Sigmoid colon (tissue), 4 donors: ENCODE measurements at regions not wholly inside any gene's neighbourhood (a gene's known extent, or its start where the extent isn't known, plus 50 kb on each side); places are given as distances from the start of the nearest gene placed in this dataset.

Experiments
- EP300 ChIP-seq, 4 donors: sonication (generic); formaldehyde crosslinking; IDR thresholded peaks; one replicate each; pipeline ENCODE4 v1.6.1; 2017; ENCODE audit warnings: antibody characterized with exemption in 4 of 4
- POLR2A ChIP-seq, 2 donors: fragments of 450-650 bp; IDR thresholded peaks; one replicate each; pipeline ENCODE4 v1.6.1; 2016; ENCODE audit warnings: antibody characterized with exemption in 2 of 2, mild to moderate bottlenecking in 2 of 2, moderate library complexity in 2 of 2
- POLR2AphosphoS5 ChIP-seq, 4 donors: sonication (generic); formaldehyde crosslinking; IDR thresholded peaks; one replicate each; pipeline ENCODE4 v1.6.1; 2017; ENCODE audit warnings: antibody characterized with exemption in 4 of 4
- TF ChIP-seq, protein P1 (sequence below), 4 experiments: fragments of 450-650 bp in 3 of 4; fragments of 200-600 bp in 1 of 4; IDR thresholded peaks; one replicate each; pipeline ENCODE4 v1.5.1; 2016 to 2019; ENCODE audit warnings: antibody characterized with exemption in 4 of 4, mild to moderate bottlenecking in 3 of 4, moderate library complexity in 2 of 4

DNA sequence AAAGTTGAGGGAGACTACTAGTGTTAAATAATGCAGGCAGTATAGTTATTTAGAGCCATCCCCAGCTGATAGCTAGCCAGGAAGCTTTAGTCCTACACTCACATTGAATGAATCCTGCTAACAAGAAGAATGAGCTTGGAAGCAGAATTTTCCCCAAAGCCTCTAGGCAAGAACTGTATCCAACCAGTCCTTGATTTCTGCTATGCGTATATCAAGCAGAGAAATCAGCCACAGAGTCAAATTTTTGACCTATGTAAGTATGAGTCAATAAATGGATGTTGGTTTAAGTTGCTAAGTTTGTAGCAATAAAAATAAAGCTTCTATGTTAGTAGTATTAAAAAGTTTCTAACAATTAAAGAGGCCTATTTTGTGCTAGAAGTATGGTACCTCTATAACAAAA is 672.1 kb upstream of the CHD1 start:
- TF ChIP-seq, protein P1, sequence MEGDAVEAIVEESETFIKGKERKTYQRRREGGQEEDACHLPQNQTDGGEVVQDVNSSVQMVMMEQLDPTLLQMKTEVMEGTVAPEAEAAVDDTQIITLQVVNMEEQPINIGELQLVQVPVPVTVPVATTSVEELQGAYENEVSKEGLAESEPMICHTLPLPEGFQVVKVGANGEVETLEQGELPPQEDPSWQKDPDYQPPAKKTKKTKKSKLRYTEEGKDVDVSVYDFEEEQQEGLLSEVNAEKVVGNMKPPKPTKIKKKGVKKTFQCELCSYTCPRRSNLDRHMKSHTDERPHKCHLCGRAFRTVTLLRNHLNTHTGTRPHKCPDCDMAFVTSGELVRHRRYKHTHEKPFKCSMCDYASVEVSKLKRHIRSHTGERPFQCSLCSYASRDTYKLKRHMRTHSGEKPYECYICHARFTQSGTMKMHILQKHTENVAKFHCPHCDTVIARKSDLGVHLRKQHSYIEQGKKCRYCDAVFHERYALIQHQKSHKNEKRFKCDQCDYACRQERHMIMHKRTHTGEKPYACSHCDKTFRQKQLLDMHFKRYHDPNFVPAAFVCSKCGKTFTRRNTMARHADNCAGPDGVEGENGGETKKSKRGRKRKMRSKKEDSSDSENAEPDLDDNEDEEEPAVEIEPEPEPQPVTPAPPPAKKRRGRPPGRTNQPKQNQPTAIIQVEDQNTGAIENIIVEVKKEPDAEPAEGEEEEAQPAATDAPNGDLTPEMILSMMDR (IDR thresholded peaks at IDR 0.05) = no peak
- TF ChIP-seq POLR2AphosphoS5 (IDR thresholded peaks at IDR 0.05) (no peak), POLR2A (IDR thresholded peaks at IDR 0.05) (no peak), EP300 (IDR thresholded peaks at IDR 0.05) (no peak)
